ENCODE measurements at regions not wholly inside any gene's neighbourhood (a gene's known extent, or its start where the extent isn't known, plus 50 kb on each side); places are given as distances from the start of the nearest gene placed in this dataset.

GRCh38 chr5:92945605-92946097 lies 635.4 kb downstream of the NR2F1-AS1 start (continued):
- TF ChIP-seq ZNF219 (CRISPR knock-in tag; IDR thresholded peaks at IDR 0.05; ENCODE audit: borderline replicate concordance) (no peak), SOX15 (CRISPR knock-in tag; IDR thresholded peaks at IDR 0.05) (no peak), PREB (CRISPR knock-in tag; IDR thresholded peaks at IDR 0.05; ENCODE audit: borderline replicate concordance) (no peak), ATF1 (CRISPR knock-in tag; IDR thresholded peaks at IDR 0.05) (no peak), MAX (CRISPR knock-in tag; IDR thresholded peaks at IDR 0.05) (no peak), SMAD3 (CRISPR knock-in tag; IDR thresholded peaks at IDR 0.05; ENCODE audit: borderline replicate concordance) (no peak)

GRCh38 chr5:92944903-92945604 lies 636.0 kb downstream of the NR2F1-AS1 start:
- Mint-ChIP-seq H3K4me3 (no peak overlapping the region), H3K27me3 (ENCODE audit: low read depth) (no peaks in the 10 kb centered on the region), H3K36me3 (no peaks in the 10 kb centered on the region), H3K27ac (no peak overlapping the region), H3K9me3 (peaks cover 21% of the 10 kb centered on the region), H3K4me1 (peaks cover 7% of the 10 kb centered on the region)
- ChIA-PET CTCF (no interaction called here), POLR2A (no interaction called here)
- ATAC-seq (no peak), DNase-seq (ENCODE audit: low spot score) (no peak)
- no peak for TF ChIP-seq CDX4 (CRISPR knock-in tag; IDR thresholded peaks at IDR 0.05; ENCODE audit: borderline replicate concordance)
- peak; percentile 36; the same call in 1 of the 2 replicates for TF ChIP-seq GABPB1 (CRISPR knock-in tag; IDR thresholded peaks at IDR 0.05)
- TF ChIP-seq ZNF232 (CRISPR knock-in tag; IDR thresholded peaks at IDR 0.05), result no peak

- TF ChIP-seq ZNF138 (CRISPR knock-in tag; conservative IDR thresholded peaks at IDR 0.05) (no peak), FOXP4 (CRISPR knock-in tag; IDR thresholded peaks at IDR 0.05) (no peak), ZNF317 (CRISPR knock-in tag; IDR thresholded peaks at IDR 0.05; ENCODE audit: borderline replicate concordance, low read depth) (no peak), JAZF1 (CRISPR knock-in tag; IDR thresholded peaks at IDR 0.05) (no peak), ZNF425 (CRISPR knock-in tag; conservative IDR thresholded peaks at IDR 0.05) (no peak)
- CTCF ChIA-PET, result no interaction called here
- no peak for ATAC-seq
These were observed 636.7 kb downstream of the NR2F1-AS1 start for GRCh38 chr5:92944337-92944736.

More at GRCh38 chr5:92944337-92944736, 636.7 kb downstream of the NR2F1-AS1 start:
- Mint-ChIP-seq H3K4me3 (no peak overlapping the region), H3K36me3 (no peaks in the 10 kb centered on the region), H3K9me3 (peaks cover 16% of the 10 kb centered on the region), H3K4me1 (peaks cover 9% of the 10 kb centered on the region), H3K27ac (no peak overlapping the region), H3K27me3 (ENCODE audit: low read depth) (no peaks in the 10 kb centered on the region)
- no peak for DNase-seq (ENCODE audit: low spot score)
- POLR2A ChIA-PET, result no interaction called here
